Panc1 (cell line): ENCODE measurements at regions not wholly inside any gene's neighbourhood (a gene's known extent, or its start where the extent isn't known, plus 50 kb on each side); places are given as distances from the start of the nearest gene placed in this dataset.

ENCODE experiments used
- ATAC-seq: fragments of 200-7000 bp; cut with Tn5 transposase; 2 replicates; pipeline ENCODE4 v1.9.1; 2020; ENCODE audit warnings: mild to moderate bottlenecking, moderate library complexity
- BruUV-seq: library from RNA; stranded (reverse); fragments of 400-500 nt; replicated peaks from 2 replicates; lab custom pipeline; 2021; lab: Mats Ljungman, UMichigan
- CTCF ChIA-PET: fragments of 300-600 bp; sonication (Branson Sonifier 250); formaldehyde crosslinking; loops from one replicate; lab custom pipeline; 2022; ENCODE audit warnings: antibody characterized with exemption; lab: Charles Lee
- POLR2A ChIA-PET: fragments of 300-600 bp; sonication (Branson Sonifier 250); formaldehyde crosslinking; loops from one replicate; lab custom pipeline; 2022; ENCODE audit warnings: antibody characterized with exemption; lab: Charles Lee
- DNase-seq: peaks from one replicate; pipeline ENCODE4 v3.0.0-alpha.2; 2010; ENCODE audit warnings: low read depth, low spot score
- H3K27ac ChIP-seq: 2 replicates; pipeline ENCODE4 v1.5.1; 2011; ENCODE audit warnings: mild to moderate bottlenecking, low read length, inconsistent platforms
- H3K27me3 ChIP-seq: fragments of 200-500 bp; sonication (Bioruptor generic); 2 replicates; pipeline ENCODE4 v1.6.0; 2014; ENCODE audit warnings: low read length, inconsistent platforms; ENCODE audit not compliant: control insufficient read depth, insufficient read depth
- H3K36me3 ChIP-seq: fragments of 200-500 bp; sonication (Bioruptor generic); 2 replicates; pipeline ENCODE4 v1.5.1; 2014; ENCODE audit warnings: inconsistent platforms, mild to moderate bottlenecking, low read length, moderate library complexity; ENCODE audit not compliant: control insufficient read depth, insufficient read depth
- H3K4me1 ChIP-seq: 2 replicates; pipeline ENCODE4 v1.5.1; 2011; ENCODE audit warnings: inconsistent platforms, mild to moderate bottlenecking, low read length, moderate library complexity; ENCODE audit not compliant: control insufficient read depth, insufficient read depth
- H3K4me3 ChIP-seq, 2 experiments: 2 replicates each; pipeline ENCODE4 v1.5.1; 2011 to 2012; ENCODE audit warnings: low read depth in 2 of 2, low read length in 2 of 2, mild to moderate bottlenecking in 2 of 2, inconsistent platforms in 1 of 2, moderate library complexity in 1 of 2
- H3K9me3 ChIP-seq: fragments of 200-500 bp; sonication (Bioruptor generic); 2 replicates; pipeline ENCODE4 v1.5.1; 2014; ENCODE audit warnings: low read depth, mild to moderate bottlenecking, inconsistent platforms, low read length, moderate library complexity; ENCODE audit not compliant: control insufficient read depth, insufficient read depth
- POLR2AphosphoS5 ChIP-seq: IDR thresholded peaks from 2 replicates; pipeline ENCODE4 v1.6.1; 2012; ENCODE audit warnings: mild to moderate bottlenecking, low read depth, low read length, moderate library complexity
- SIN3A ChIP-seq: IDR thresholded peaks from 2 replicates; pipeline ENCODE4 v1.6.1; 2012; ENCODE audit warnings: low read depth, mild to moderate bottlenecking, low read length, moderate library complexity, borderline replicate concordance; ENCODE audit not compliant: insufficient read depth
- TCF7L2 ChIP-seq: IDR thresholded peaks from 2 replicates; pipeline ENCODE4 v1.6.1; 2011; ENCODE audit warnings: mild to moderate bottlenecking, low read depth, low read length, inconsistent platforms
- in situ Hi-C: cut with HindIII; loops from 2 replicates; pipeline ENCODE4 v1.10.0; 2016; ENCODE audit warnings: low sequenced_read_pairs, low pct_unique_long_range_greater_than_20kb
- intact Hi-C: fragments of 100-400 bp; cut with micrococcal nuclease; formaldehyde crosslinking; loops from one replicate; pipeline ENCODE4 v1.10.0; 2022; ENCODE audit not compliant: unreplicated experiment
- TF ChIP-seq, protein P1 (sequence below), 2 experiments: IDR thresholded peaks; 2 replicates each; pipeline ENCODE4 v1.6.1; 2011 to 2012; ENCODE audit warnings: low read depth in 2 of 2, control low read depth in 1 of 2, low read length in 1 of 2, mild to moderate bottlenecking in 1 of 2, moderate library complexity in 1 of 2; ENCODE audit not compliant: insufficient read depth in 1 of 2
- TF ChIP-seq, protein P2 (sequence below): fragments of 450-650 bp; IDR thresholded peaks from 2 replicates; pipeline ENCODE4 v1.5.1; 2017; ENCODE audit warnings: mild to moderate bottlenecking

DNA sequence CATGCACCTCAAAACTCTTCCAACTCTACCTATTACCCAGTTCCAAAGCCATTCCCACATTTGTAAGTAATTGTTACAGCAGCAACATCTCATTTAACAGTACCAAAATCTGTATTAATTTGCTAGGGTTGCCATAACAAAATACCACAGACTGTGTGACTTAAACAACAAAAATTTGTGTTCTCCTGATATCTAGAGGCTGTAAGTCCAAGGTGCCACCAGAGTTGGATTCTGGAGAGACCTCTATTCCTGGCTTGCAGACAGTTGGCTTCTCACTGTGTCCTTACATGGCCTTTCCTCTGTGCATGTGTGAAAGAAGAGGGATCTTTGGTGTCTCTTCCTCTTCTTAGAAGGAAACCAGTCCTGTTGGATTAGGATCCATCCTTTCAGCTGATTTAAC lies 203.8 kb upstream of the PIK3R1 start:
- Histone ChIP-seq H3K27me3 (no peaks in the 10 kb centered on the region), H3K36me3 (no peaks in the 10 kb centered on the region), H3K27ac (no peak overlapping the region), H3K9me3 (no peaks in the 10 kb centered on the region), H3K4me3 (no peak overlapping the region), H3K4me1 (no peaks in the 10 kb centered on the region)
- TF ChIP-seq, protein P1, sequence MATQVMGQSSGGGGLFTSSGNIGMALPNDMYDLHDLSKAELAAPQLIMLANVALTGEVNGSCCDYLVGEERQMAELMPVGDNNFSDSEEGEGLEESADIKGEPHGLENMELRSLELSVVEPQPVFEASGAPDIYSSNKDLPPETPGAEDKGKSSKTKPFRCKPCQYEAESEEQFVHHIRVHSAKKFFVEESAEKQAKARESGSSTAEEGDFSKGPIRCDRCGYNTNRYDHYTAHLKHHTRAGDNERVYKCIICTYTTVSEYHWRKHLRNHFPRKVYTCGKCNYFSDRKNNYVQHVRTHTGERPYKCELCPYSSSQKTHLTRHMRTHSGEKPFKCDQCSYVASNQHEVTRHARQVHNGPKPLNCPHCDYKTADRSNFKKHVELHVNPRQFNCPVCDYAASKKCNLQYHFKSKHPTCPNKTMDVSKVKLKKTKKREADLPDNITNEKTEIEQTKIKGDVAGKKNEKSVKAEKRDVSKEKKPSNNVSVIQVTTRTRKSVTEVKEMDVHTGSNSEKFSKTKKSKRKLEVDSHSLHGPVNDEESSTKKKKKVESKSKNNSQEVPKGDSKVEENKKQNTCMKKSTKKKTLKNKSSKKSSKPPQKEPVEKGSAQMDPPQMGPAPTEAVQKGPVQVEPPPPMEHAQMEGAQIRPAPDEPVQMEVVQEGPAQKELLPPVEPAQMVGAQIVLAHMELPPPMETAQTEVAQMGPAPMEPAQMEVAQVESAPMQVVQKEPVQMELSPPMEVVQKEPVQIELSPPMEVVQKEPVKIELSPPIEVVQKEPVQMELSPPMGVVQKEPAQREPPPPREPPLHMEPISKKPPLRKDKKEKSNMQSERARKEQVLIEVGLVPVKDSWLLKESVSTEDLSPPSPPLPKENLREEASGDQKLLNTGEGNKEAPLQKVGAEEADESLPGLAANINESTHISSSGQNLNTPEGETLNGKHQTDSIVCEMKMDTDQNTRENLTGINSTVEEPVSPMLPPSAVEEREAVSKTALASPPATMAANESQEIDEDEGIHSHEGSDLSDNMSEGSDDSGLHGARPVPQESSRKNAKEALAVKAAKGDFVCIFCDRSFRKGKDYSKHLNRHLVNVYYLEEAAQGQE (IDR thresholded peaks at IDR 0.05; ENCODE audit: insufficient read depth in 1 of 2, low read depth in 2 of 2, low read length in 1 of 2) = no peak
- TF ChIP-seq SIN3A = no peak
- TF ChIP-seq POLR2AphosphoS5 = no peak
- TF ChIP-seq, protein P2, sequence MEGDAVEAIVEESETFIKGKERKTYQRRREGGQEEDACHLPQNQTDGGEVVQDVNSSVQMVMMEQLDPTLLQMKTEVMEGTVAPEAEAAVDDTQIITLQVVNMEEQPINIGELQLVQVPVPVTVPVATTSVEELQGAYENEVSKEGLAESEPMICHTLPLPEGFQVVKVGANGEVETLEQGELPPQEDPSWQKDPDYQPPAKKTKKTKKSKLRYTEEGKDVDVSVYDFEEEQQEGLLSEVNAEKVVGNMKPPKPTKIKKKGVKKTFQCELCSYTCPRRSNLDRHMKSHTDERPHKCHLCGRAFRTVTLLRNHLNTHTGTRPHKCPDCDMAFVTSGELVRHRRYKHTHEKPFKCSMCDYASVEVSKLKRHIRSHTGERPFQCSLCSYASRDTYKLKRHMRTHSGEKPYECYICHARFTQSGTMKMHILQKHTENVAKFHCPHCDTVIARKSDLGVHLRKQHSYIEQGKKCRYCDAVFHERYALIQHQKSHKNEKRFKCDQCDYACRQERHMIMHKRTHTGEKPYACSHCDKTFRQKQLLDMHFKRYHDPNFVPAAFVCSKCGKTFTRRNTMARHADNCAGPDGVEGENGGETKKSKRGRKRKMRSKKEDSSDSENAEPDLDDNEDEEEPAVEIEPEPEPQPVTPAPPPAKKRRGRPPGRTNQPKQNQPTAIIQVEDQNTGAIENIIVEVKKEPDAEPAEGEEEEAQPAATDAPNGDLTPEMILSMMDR = no peak
- TF ChIP-seq TCF7L2 = no peak
- DNase-seq (no peak), ATAC-seq (no peak)
- no TSS peak for BruUV-seq
- ChIA-PET CTCF (no interaction called here), POLR2A (no interaction called here)
- intact Hi-C loops = no loop called here
- in situ Hi-C loops = no loop called here

DNA sequence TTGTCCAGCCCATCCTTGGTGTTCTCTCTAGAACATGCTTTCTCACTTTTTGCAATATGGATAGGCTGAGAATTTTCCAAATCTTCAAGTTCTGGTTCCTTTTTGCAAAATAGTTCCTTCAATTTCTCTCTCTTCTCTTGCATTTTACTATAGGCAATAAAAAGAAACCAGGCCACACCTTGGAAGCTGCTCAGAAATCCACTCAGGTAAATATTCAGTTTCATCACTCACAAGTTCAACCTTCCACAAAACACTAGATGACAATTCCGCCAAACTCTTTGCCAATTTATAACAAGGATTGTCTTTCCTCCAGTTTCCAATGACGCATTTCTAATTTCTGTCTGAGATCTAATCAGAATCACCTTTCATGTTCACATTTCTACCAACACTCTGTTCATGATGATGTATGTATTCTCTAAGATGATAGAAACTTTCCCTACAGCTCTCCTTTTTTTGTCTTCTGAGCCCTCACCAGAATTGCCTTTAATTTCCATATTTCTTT lies 204.2 kb upstream of the PIK3R1 start:
- TF ChIP-seq TCF7L2 (no peak), POLR2AphosphoS5 (no peak), SIN3A (no peak)
- TF ChIP-seq, protein P2 = no peak
- TF ChIP-seq, protein P1 (IDR thresholded peaks at IDR 0.05; ENCODE audit: insufficient read depth in 1 of 2, low read depth in 2 of 2, low read length in 1 of 2) = no peak

More for the DNA sequence above, 204.2 kb upstream of the PIK3R1 start:
- H3K4me1 ChIP-seq = no peaks in the 10 kb centered on the region
- DNase-seq (no peak), ATAC-seq (no peak)
- intact Hi-C loops (no loop called here), in situ Hi-C loops (no loop called here)
- no peaks in the 10 kb centered on the region for H3K36me3 ChIP-seq
- ChIA-PET CTCF (no interaction called here), POLR2A (no interaction called here)
- no peak overlapping the region for H3K27ac ChIP-seq
- H3K9me3 ChIP-seq = no peaks in the 10 kb centered on the region
- H3K4me3 ChIP-seq = no peak overlapping the region
- H3K27me3 ChIP-seq = no peaks in the 10 kb centered on the region
- no TSS peak for BruUV-seq
